OCI-LY3 (cell line): ENCODE measurements at regions not wholly inside any gene's neighbourhood (a gene's known extent, or its start where the extent isn't known, plus 50 kb on each side); places are given as distances from the start of the nearest gene placed in this dataset.

ENCODE experiments used
- CTCF ChIP-seq: fragments of 200-600, 300-600 bp; sonication (generic); IDR thresholded peaks from 2 replicates; pipeline ENCODE4 v1.5.1; 2014; ENCODE audit warnings: antibody characterized with exemption, low read length, low read depth
- EZH2phosphoT487 ChIP-seq: fragments of 200-600 bp; shearing (Covaris generic); IDR thresholded peaks from 2 replicates; pipeline ENCODE4 v1.6.1; 2018; ENCODE audit warnings: antibody characterized with exemption, mixed run types, low read depth

- TF ChIP-seq CTCF: no peak
- no peak for TF ChIP-seq EZH2phosphoT487
Observed at GRCh38 chrX:109928596-109929335, 74.1 kb upstream of the TMEM164 start.
